ENCODE measurements at regions not wholly inside any gene's neighbourhood (a gene's known extent, or its start where the extent isn't known, plus 50 kb on each side); places are given as distances from the start of the nearest gene placed in this dataset.

DNA sequence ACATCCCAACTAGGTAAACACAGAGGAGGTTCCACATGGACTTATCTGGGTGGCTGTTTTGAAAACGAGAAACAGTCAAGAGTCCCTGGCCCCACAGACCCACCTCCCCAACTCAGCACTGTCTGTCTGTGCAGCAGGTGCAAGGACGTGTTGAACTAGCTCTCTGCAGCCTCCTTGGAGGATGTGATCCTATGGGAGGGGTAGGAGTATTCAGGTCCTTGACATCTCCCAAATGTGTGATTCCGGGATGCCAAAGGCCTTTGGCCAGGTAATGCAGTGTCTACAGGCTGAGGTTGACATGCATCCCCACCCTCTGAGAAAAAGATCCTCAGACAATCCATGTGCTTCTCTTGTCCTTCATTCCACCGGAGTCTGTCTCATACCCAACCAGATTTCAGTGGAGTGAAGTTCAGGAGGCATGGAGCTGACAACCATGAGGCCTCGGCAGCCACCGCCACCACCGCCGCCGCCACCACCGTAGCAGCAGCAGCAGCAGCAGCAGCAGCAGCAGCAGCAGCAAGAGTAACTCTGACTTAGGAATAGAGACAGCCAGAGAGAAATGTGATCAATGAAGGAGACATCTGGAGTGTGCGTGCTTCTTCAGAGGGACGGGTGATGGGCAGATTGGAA lies 151.6 kb upstream of the CAMK1G start:
- TF ChIP-seq, protein P1, sequence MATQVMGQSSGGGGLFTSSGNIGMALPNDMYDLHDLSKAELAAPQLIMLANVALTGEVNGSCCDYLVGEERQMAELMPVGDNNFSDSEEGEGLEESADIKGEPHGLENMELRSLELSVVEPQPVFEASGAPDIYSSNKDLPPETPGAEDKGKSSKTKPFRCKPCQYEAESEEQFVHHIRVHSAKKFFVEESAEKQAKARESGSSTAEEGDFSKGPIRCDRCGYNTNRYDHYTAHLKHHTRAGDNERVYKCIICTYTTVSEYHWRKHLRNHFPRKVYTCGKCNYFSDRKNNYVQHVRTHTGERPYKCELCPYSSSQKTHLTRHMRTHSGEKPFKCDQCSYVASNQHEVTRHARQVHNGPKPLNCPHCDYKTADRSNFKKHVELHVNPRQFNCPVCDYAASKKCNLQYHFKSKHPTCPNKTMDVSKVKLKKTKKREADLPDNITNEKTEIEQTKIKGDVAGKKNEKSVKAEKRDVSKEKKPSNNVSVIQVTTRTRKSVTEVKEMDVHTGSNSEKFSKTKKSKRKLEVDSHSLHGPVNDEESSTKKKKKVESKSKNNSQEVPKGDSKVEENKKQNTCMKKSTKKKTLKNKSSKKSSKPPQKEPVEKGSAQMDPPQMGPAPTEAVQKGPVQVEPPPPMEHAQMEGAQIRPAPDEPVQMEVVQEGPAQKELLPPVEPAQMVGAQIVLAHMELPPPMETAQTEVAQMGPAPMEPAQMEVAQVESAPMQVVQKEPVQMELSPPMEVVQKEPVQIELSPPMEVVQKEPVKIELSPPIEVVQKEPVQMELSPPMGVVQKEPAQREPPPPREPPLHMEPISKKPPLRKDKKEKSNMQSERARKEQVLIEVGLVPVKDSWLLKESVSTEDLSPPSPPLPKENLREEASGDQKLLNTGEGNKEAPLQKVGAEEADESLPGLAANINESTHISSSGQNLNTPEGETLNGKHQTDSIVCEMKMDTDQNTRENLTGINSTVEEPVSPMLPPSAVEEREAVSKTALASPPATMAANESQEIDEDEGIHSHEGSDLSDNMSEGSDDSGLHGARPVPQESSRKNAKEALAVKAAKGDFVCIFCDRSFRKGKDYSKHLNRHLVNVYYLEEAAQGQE (IDR thresholded peaks at IDR 0.05; ENCODE audit: borderline replicate concordance) = no peak
- no peak for TF ChIP-seq RAD21 (conservative IDR thresholded peaks at IDR 0.05)
- no peak for TF ChIP-seq CTCF (IDR thresholded peaks at IDR 0.05; ENCODE audit: poor library complexity, severe bottlenecking)
